Dermis blood vessel endothelial cell (primary cell): ENCODE measurements at regions not wholly inside any gene's neighbourhood (a gene's known extent, or its start where the extent isn't known, plus 50 kb on each side); places are given as distances from the start of the nearest gene placed in this dataset.

Source experiments
- DNase-seq: peaks from one replicate; pipeline ENCODE4 v3.0.0; 2010

DNA sequence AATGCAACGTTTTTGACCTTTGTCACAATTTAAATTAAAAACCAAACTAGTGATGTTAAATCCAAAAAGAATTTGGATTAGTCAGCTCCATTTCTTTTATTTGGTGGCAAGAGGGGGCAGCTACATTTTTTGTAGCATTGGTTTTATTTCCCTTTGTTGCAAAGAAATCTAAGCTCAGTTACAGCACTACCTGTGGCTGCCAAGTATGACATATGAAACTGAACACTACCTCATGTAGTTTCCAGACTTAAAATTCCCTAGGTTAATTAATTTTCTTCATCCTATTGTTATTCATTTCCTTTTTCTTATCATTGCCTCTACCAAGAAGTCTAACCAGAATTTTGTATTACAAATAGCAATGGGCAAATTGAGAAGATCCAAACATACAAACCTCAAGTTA is 393.5 kb downstream of the BRINP1 start:
- no peak for DNase-seq

DNA sequence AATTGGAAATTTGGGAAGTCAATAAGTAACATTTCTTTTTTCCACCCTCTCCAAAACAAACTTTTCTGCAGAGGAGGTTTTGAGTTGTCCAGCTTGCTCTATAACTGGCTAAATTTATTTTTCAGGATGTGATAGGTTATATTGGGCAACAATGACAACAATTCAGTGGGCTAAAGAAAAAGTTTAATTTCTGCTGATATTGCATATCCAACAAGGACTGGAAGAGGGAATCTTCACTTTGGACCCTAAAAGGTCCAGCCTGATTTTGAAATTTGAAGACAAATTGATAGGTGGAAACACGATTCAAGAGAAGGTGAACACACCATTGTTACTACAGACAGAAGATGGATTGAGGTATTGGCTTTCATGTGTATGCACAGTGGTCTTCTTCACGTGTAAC is 393.1 kb downstream of the BRINP1 start:
- no peak for DNase-seq

DNA sequence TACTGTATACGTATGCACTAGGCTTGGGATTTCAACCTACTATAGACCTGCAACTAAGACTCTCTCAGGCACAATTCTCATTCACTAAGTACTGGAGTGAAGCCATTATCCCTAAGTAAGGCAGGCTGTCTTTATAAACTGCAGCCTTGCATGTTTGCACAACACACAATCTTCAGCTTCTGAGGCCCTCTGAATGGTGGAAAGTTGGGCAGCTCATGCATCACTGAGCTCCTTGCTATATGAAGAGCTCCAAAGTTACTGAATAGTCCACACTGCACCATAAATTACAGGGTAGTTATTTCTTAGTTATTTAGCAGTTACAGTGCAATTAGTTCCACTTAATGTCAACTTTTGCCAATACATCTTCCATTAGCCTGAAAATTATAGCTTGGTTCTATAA is 384.6 kb downstream of the BRINP1 start:
- no peak for DNase-seq

DNA sequence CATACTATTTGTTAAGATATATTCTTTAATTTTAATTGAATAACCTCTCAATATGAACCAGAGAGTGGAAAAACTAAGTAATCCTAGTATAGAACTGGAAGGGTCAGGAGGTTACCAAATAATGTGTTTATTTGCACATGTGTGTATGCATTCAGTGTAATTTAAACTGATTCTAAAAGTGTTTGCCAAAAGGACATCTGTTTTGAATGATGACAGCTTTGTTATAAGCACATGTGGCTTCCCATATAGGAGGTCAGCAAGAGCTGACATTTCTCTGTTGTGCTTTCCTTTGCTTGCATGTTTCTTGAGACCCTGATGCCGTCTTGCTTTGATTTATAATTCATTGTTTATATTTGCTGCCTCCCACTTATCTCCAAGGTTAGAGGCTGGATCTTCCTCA is 383.4 kb downstream of the BRINP1 start:
- DNase-seq = no peak

DNA sequence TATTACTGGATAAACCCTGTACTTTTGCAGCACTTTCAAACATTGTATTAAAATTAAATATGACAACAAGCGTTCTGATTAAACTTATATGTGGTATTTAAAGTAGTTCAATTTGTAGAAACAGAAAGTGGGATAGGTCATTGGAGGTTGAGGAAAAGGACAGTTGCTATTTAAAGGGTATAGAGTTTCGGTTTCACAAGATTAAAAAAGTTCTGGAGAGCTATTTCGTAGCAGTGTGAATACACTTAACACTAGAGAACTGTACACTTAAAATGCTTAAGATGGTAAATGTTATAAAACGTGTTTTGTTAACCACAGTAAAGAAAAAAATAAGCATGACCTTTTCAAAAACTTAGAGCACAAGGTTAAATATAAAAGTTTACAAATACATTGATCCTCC is 382.1 kb downstream of the BRINP1 start:
- no peak for DNase-seq

DNA sequence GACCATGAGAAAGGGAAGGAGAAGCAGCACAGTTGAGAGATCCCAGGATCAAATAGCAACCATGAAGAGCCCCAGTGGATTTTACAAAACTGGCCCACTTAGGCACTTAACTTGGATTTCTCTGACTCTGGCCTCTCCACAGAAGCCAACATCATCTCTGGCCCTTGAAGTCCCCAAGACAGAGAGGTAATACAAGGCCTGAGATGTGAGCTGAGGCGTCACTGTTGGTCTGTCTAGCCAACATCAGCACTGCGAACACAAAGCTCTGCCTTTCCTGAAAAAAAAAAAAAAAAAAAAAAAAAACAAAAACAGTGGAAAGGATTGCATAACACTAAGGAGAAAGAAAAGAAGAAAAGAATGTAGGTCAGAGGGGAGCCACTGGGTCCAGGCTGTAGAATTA is 378.3 kb downstream of the BRINP1 start:
- no peak for DNase-seq

DNA sequence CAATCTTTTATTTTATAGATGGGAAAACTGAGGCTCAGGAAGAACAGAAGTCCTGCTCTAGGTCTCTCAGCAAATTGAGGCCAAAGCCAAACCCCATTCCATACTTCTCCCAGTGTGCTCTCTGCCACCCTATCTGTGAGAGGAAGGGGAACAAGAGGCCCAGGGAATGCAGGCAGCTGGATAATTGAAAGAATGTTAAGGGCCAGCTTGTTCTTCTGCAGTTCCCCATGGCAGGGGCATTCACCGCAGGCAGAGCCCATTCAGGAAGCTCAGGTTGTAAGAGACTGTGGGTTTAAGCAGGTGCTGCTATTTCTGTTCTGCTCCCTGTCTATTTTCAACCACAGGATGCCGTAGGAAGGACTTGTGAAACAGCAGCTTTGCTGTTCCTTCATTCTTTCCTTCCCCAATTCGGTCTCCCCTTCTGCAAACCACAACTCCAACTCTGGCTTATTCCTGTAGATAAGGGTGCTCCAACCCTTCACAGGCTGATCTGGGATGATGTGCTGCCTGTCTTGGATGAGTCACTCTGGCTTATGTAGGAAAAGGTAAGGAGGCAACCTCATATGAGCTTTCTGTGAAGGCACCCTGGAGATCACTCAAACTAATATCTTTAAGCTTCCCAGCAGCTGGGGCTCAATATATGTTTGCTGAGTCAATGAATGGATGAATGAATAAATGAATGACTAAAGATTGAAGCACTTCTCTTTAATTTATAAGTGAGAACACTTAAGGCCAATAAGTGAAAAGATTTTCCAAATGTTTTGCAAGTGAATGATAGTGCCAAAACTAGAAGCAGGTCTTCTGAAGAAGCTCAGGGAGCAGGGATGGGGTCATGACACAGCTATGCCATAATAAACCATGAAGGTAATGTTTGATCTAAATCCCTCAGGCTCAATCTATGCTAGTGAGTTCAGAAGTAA is 377.6 kb downstream of the BRINP1 start:
- no peak for DNase-seq

DNA sequence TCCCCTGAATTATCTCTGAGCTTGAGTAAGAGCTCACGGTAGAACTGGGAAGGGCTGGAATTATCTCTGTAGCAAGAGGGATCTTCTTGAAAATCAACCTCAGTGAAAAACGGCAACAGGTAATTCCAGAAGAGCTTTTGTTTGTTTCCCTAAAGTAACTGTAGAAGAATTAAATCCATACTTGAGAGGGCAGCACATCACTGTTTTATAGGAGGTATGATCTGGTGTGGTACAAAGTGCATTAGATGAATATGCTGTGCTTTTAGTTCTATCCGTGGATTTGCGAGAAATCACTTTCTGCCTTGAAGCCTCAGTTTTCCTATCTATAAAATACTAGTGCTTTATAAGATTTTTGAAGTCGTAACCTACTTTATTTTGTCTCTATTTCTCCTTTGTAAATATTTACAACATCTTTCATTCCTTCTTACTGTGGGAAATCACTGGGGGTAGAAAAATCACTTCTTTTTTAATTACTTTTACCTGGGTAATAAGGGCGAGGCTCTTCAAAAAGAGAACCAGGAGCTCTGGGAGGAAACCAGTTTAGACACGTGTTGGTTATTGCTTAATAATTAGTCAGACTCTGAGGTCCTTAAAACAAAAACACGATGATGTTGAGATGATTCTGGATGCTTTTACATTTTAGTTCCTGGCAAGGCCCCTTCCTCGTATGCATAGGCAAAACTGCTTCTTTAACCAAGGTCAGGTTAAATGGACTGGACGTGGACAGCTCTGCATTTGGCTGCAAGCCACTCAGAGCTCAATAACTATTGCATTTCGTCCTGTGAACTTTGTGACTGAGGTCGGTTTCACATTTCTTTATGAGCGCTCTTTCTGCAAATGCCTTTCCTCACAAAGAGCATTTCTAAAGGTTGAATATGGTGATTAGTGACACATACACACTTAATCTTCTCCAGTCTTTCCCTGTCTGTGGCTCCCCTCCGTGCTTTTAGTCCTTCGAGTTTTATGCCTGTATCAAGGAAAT is 376.1 kb downstream of the BRINP1 start:
- no peak for DNase-seq

DNA sequence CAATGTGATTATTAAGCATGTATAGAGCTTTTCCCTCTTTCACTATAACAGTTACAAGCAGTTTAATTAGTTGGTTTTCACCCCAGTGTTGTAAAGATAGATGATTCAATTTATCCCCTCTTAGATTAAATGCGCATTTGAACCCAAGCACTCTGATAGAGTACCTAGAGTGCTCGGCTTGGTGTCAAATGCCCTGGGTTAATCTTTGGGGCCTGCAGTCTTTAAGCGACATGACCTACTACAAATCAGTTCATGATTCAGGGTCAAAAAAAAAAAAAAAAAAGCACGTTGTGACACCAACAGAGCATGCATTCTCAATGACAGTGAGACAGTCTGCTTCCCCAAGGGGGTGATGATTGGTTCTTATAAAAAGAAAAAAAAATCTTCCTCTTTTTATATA is 375.3 kb downstream of the BRINP1 start:
- no peak for DNase-seq

DNA sequence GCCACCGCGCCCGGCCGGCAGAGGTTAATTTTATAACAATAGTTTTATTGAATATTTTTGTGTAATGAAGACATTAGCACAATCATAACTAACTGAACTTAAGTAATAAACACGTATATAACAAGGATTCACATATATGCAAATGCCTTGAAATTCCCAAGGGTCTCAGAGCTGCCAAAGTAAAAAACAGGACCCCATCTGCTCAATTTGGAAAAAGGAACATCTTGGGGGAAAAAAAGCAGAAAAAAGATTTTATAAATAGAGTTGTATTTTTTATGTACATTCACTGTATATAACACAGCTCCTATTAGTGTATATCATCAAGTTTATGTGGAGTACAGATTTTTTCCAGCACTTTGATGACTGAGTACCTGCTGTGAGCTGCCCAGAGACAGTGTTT is 366.7 kb downstream of the BRINP1 start:
- DNase-seq = no peak

DNA sequence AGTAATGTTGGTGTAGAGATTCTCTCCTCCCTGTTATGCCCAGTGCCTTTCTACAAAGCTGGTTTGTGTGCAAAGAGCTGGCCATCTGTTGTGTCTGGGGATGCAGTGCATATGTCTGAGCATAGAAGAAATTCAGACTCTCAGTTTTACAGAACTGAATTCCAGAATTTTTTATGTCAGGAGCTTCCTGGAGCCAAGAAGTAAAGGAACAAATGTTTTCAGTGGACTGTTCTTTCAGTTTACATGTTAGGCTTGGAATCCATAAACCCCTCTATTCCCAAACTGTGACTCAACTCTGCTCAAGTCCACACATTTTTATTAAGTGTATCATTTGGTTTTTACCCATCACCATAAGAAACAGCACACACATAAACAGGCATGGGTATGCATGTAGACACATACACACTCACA is 366.0 kb downstream of the BRINP1 start:
- no peak for DNase-seq

DNA sequence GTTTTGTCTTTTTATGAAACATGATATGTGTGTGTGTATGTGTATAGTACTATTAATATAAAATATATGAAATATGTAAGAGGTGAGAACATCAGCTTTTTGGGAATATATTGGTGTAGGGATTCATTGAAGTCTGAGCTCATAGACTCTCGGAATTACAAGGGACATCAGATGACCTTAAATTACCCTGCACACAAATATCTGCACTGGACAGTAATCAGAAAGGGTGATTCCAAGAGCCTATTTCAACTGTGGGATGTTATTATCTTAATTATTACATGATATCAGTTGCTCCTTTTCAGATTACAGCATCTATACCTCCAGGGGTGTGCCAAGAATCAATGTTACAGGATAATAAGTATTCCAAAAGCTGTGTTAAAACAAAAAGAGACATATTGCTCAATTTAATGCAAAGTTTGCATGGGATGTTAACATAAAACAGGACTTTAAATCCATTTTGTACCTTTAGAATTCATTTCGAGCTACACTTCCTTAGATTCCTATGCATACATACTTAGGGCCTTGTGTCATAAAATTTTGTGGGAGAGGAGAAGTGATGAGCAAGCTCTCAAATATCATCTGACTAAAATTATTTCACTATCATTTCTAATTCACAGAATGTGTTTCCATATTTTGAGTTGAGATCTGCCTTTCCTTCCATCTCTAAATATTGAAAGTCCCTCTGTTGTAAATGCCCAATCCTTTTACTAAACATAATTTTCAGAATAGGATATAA is 365.2 kb downstream of the BRINP1 start:
- no peak for DNase-seq

DNA sequence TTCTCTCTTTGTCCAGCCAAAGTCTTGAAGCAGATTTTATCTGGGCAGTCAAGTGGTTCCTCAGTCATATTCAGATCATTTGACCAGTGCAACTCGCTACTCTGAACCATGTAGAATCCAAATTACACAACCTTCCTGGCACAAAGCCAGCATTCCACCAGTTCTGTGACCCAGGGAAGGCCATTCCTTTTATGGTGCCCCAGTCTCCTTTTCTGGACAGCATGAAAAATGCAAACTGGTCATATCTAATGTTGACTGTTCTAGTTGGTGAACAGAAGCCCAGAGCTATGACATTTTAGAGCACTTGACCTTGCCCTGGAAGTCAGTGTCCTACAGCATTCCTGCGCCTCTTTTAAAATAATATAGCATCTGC is 364.6 kb downstream of the BRINP1 start:
- DNase-seq = no peak

DNA sequence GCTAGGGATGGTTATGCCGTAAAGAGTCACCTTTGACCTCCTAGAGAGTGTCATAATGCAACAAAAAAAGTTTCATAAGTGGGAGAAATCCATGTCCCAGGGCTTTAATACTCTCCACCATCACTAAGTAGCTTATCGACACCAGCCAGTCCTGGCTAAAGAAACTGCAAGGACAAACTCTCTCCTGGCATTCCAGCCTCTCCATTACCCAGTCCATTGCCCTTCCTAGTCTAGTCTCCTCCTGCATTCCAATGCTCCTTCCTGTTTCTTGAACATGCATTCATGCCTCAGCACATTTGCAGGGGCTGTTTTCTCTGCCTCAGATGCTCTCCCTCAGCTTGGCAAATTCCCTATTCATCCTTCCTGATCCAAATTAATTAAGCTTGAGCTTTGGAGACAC is 364.1 kb downstream of the BRINP1 start:
- DNase-seq = no peak

DNA sequence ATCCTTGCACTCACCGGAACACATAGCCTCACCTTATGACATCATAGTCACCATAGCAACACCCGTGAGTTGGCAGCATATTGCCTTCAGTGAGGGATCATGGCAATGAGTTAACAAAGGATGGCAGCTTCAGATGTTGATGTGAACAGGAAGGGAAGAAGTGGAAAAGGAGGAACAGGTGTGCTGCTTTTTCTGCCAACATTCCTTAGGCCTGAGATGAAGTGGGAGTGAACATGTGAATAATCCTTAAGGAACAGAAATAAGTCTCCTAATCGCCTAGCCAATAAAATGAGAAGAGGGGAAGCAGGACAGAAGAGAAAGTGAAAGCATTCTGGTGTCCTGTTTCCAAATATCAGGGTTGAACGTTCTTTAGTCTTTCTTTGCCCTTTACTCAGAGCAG is 360.0 kb downstream of the BRINP1 start:
- DNase-seq = no peak

DNA sequence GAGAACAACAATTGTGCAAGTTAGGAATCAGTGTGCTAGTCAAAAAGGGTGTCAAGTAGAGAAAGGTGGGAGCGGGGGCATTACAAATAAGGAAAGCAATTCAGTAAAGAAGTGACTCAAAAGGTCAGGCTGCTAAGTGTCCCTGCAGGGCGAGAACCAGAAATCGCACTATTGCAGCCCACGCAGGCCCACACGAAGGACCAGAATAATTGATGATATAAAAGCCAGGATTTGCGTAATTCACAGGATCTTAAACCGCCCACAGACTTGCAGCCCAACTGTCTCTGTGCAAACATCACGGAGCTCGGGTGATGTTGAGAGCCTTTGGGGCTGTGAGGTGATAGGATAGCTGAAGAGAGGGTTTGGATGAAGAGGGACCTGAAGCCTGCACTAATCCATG is 349.0 kb downstream of the BRINP1 start:
- no peak for DNase-seq

DNA sequence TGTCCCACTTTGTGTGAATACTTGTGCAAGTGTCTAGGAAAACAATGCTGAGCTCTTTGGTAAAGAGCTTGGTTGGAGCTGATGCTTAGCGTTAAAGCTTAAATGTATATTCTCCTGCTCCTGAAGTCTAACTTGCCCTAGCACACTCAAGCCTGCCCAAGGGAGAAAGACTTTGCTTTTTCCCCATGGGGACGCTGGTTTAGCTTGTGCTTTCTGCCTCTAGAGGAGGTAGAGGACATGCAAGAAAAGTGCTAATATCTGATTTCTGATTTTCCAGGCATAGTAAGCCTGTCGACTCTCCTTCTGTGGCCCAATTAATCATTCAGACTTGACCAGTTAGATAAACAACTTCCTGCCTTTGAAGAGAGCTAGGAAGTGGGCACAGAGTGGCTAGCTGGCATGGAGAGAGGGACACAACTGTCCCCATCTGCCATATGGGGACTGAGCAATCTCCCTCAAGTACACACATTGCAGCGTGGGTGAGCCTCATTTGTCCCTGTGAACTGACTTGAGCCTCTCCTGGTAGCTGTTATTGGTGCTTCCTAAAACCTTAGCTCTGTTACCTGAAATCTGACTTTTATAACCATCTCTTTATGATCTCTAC is 348.4 kb downstream of the BRINP1 start:
- no peak for DNase-seq

DNA sequence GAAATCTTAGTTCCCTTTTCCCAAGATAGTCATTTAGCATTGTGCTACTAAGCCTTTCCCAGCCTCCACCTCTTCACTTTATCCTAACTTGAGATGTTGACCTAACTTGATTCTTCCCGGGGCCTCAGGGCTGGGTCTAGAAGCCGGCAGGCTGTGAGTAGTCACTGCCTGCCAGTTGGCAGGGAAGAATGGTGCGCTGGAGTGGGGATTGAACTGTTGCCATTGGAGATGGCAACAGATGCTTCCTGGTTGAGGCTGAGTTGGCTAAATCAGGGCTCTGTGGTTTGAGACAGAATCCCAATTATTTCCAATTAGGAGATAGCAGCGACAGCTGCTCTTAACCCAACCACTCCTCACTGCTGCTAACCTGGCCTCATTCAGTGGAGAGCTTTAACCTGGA is 343.1 kb downstream of the BRINP1 start:
- DNase-seq = no peak

DNA sequence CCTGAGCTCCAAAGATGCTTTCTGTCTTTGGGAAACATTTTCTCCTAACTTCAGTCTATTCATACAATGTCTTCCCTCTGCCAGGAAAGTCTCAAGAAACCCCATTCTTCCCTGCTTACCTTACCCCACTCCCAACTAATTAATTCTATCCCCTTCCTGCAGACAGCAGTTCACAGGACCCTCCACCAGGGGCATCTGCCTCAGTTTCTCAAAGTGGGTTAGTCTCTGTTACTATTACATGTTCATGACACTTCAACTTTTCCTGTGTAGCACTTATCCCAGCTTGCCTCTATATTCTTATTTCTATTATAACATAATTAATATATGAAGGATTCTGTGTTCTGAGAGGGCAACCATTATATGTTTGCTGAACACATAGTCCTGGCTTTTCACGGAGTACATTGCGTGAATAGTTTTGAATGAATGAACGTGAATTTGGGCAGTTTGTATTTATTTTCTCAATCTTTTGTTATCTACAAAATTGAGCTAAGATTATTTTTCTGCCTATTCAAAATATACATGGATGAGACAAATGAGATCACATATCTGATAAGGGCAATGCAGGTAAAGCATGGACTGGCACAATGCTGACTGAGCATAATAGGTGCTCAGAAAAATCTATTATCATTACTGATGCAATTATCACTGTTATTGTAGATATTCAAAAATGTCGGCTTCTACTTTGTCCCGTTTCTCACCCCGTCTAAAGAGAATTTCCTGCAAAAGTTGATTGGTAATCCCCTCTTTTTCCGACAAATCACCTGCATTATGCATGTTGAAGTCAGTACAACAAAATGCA is 341.1 kb downstream of the BRINP1 start:
- DNase-seq = no peak

DNA sequence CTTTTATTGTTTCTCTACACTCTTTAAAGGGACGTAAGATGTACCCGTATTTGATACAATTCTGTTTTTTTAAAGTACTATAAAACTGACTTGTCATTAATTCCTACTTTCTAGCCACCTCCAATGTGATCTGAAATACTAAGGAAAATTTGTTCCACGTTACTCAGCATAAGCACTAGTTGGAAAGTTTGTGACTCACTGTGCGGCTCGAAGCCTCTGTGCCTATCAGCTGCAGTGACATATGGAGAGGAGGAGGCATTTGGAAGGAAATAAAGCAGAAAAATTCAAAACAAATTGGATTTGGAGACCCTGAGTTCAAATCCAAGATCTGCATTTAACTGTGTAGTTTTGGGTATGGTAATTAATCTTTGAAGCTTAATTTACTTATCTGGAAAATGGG is 339.3 kb downstream of the BRINP1 start:
- DNase-seq = no peak

DNA sequence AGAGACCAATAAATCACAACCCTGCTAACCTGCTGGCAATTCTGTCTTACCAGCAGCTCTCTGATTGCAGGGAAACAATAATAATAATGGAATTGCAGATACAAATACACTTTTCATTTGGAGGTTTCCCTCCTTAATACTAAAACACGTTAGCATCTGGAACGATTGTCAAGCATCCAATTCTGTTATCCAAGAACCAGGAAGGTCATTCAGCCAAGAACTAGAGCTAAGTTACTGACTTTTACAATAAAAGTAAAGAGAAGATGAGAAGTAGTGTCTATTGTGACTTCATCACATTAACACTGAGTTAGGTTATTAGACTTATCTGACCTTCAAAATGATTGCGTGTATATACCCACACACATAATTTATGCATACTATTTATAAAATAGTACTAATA is 335.6 kb downstream of the BRINP1 start:
- DNase-seq = no peak

DNA sequence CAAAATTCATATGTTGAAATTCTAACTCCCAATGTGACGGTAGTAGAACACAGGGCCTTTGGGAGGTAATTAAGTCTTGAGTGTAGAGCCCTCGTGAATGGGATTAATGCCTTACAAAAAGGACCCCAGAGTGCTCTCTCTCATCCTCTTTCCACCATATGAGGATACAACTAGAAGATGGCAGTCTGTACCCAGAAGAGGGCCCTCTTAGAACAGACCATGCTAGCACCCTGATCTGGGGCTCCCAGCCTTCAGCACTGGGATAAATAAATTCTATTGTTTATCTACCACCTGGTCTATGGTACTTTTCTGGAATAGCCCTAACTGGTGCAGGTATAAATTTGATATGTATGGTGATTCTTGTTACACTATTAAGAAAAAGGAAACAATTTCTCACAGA is 332.3 kb downstream of the BRINP1 start:
- no peak for DNase-seq
